GM18505 (cell line): ENCODE measurements at regions not wholly inside any gene's neighbourhood (a gene's known extent, or its start where the extent isn't known, plus 50 kb on each side); places are given as distances from the start of the nearest gene placed in this dataset.
"Not testable (repeated sequence)": the region's sequence is repeated elsewhere in the genome, so short reads cannot be mapped to it uniquely, and the experiment has no call there.

Experiments used
- ATAC-seq: cut with Tn5 transposase; IDR thresholded peaks from one replicate; pipeline ENCODE4 v1.9.1; 2021; ENCODE audit not compliant: unreplicated experiment
- POLR2A ChIP-seq: IDR thresholded peaks from 4 replicates; pipeline ENCODE4 v1.6.1; 2011; ENCODE audit warnings: borderline replicate concordance; ENCODE audit not compliant: insufficient read depth, insufficient read length; ENCODE audit errors: extremely low read depth

DNA sequence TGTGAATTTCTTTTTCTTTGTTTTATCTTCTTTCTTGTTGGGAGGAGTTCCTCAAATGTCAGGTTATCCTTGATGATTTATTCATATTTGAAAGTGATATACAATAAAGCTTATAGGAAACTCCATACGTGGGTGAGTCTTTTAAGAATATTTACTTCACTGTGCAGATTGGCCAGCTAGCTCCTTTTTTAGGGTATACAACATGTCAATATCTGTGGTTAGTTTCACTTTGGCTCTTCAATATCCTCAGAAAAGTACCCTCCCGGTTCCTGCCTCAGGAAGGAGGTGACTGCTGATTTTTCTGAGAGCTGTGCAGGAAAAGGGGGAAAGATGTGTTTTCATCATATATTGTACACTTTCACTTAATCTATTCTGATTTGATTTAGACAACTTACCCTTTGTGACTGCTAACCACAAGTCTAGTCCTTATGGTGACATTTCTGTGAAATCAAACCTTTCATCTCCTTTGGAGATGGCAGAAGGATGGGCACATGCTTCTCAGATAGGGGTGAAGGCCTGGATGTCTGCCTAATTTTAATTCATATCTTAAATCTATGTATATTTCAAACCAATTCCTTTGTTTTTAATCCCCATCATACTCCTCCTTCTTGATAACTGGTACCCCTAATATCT lies 98.2 kb upstream of the NECTIN3 start:
- no peak for ATAC-seq
- TF ChIP-seq POLR2A = no peak

DNA sequence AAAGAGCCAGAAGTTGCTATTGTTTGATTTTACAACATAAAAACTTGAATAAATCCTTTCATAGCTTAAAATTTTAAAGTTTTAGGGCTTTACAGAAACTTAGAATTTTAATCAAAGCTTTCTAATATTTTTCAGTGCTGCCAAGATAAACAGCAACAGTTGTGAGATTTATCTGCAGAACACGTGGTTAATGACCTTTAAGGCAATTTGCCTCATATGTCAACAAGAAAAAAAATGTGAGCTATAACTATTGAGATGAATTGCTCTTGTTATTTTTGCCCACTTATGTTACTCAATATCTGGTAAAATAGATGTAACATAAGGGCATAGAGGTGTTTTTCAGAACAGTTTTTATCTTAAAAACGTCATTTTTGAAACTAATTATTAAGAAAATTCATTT lies 96.7 kb upstream of the NECTIN3 start:
- ATAC-seq = no peak
- no peak for TF ChIP-seq POLR2A

DNA sequence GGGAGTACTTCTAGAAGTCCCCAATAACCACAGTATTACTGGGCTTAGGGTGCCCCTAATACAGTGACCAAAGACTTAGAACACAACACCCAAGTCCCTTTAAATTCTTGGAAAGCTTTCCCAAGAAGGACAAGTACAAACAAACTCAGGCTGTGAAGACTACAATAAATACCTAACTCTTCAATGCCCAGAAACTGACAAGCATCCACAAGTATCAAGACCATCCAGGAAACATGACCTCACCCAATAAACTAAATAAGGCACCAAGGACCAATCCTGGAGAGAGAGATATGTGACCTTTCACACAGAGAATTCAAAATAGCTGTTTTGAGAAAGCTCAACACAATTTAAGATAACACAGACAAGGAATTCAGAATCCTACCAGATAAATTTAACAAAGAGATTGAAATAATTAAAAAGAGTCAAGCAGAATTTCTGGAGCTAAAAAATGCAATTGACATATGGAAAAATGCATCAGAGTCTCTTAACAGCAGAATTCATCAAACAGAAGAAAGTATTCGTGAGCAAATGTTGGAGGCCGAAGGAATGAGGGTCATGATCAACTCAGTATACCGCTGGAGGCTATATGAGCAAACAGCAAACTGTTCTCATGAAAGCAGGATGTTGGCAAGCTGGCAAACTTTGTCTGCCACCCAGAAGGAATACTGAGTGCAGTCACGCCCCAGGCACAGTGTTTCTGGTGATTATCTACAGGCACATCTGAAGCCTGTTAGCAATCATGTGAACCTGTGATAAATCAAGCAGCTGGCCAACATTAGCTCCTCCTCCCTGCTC lies 87.0 kb upstream of the NECTIN3 start:
- no peak for TF ChIP-seq POLR2A
- no peak for ATAC-seq

DNA sequence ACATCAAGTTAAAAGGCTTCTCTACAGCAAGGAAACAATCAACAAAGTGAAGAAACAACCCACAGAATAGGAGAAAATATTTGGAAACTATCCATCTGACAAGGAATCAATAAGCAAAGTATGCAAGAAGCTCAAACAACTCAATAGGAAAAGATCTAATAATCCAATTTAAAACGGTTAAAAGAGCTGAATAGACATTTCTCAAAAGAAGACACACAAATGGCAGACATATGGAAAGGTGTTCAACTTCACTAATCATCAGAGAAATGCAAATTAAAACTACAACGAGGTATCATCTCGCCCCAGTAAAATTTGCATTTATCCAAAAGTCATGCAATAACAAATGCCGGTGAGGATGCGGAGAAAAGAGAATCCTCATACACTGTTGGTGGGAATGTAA lies 82.2 kb upstream of the NECTIN3 start:
- no peak for TF ChIP-seq POLR2A
- no peak for ATAC-seq

DNA sequence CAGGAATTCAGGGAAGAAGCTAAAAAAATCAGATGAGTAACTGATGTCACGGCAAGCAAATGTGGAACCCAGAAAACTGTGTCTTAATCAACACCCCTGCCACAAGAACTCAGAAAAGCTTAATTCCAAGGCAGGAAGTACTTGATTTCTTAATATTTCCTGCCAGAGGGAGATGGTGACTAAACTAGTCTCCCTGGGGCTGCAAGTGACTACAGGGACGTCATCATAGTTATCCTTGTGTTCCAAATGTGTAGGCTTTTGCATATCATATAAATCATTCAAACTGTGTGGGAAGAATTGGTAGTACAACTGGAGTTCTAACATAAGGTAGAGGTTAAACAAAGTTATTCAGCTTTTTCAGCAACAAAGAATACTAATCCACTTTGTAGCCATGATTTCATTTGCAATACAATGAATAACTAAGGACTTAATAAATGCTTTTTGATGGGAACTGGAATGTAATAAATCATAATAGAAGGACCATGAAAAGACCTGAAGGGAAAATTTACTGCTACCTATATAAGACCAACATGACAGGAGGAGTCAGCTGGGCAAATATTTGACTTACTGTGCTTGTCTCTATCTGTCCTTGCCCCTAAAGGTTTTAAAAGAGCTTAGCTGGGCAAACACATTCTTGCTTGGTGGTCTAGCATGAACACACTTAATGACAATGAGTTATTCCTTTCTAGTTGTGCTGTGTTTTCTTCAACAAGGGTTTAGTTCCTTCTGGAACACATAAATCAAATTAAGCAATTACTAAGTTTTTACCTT lies 76.0 kb upstream of the NECTIN3 start:
- no peak for TF ChIP-seq POLR2A

DNA sequence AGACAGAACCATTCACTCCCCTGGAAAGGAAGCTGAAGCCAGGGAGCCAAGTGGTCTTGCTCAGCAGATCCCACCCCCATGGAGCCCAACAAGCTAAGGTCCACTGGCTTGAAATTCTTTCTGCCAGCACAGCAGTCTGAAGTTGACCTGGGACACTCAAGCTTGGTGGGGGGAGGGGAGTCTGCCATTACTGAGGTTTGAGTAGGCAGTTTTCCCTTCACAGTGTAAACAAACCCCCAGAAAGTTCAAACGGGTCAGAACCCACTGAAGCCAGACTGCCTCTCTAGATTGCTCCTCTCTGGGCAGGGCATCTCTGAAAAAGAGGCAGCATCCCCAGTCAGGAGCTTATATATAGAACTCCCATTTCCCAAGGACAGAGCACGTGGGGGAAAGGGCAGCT lies 72.8 kb upstream of the NECTIN3 start:
- ATAC-seq = not testable (repeated sequence)

More for the DNA sequence above, 76.0 kb upstream of the NECTIN3 start:
- no peak for ATAC-seq

DNA sequence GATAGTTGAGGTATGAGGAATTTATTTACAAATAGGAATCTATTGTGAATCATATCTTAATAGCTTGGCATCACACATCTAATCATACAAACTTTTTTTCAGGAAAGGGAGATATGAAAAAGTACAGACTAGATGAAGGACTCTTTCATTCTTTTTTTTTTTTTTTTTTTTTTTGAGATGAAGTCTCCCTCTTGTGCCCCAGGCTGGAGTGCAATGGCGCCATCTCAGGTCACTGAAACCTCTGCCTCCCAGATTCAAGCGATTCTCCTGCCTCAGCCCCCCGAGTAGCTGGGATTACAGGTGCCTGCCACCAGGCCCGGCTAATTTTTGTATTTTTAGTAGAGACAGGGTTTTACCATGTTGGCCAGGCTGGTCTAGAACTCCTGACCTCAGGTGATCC lies 65.1 kb upstream of the NECTIN3 start:
- ATAC-seq = not testable (repeated sequence)

DNA sequence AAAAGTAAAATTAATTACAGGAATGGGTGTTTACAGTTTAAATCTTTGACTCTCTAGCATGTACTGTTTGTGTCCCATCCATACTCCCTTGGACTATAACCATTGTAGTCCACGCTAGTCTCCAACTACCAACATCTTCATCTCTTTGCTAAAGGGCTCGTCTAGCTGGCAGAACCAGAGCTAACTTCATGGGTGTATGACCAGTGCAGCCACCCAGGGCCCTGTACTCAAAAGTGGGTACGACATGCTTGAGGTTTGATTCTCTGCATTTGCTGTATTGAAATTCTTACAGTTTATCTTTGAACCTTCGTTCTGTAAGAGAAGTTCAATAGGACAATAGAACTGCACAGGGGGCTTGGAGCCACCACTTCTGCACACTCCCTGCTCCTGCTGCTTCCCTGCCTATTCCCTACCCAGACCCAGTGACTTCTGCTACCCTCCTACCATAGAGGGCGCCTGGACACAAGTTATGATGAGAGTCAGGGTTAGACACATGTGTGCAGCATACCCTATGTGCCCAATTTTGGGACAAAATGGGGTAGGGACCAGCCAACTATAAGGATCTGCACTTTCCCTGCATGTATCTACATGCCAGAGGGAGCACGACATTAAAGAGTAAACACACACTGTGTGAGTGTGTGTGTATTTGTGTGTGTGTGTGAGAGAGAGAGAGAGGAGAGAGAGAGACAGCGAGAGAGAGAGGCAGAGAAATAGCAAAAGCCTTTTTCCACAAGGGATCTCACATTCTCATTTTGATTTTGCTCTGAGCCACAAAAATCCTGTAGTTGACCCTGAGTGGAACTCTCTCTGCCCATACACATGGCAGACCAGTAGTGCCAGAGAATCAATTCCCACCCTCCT lies 59.0 kb upstream of the NECTIN3 start:
- no peak for TF ChIP-seq POLR2A
- ATAC-seq = no peak
